BE2C (cell line): ENCODE measurements at regions not wholly inside any gene's neighbourhood (a gene's known extent, or its start where the extent isn't known, plus 50 kb on each side); places are given as distances from the start of the nearest gene placed in this dataset.
A peak's percentile ranks its signal among the peaks of the same experiment; 100 is the strongest.

Experiments used
- DNase-seq: peaks from one replicate; pipeline ENCODE4 v3.0.0-alpha.2; 2020
- H3K27me3 ChIP-seq: fragments of 250-450 bp; sonication (Bioruptor Pico); 2 replicates; pipeline ENCODE4 v1.5.1; 2020; ENCODE audit warnings: mild to moderate bottlenecking
- H3K36me3 ChIP-seq: fragments of 250-450 bp; sonication (Bioruptor Pico); 2 replicates; pipeline ENCODE4 v1.5.1; 2020; ENCODE audit warnings: mild to moderate bottlenecking
- H3K4me1 ChIP-seq: fragments of 250-450 bp; sonication (Bioruptor Pico); 2 replicates; pipeline ENCODE4 v1.5.1; 2020
- H3K4me3 ChIP-seq: 2 replicates; pipeline ENCODE4 v1.5.1; 2011; ENCODE audit warnings: low read depth, low read length
- H3K9me3 ChIP-seq: fragments of 250-450 bp; sonication (Bioruptor Pico); 2 replicates; pipeline ENCODE4 v1.5.1; 2020
- TF ChIP-seq, protein P1 (sequence below): IDR thresholded peaks from 2 replicates; pipeline ENCODE4 v1.5.1; 2012; ENCODE audit warnings: mild to moderate bottlenecking, low read depth, low read length

DNA sequence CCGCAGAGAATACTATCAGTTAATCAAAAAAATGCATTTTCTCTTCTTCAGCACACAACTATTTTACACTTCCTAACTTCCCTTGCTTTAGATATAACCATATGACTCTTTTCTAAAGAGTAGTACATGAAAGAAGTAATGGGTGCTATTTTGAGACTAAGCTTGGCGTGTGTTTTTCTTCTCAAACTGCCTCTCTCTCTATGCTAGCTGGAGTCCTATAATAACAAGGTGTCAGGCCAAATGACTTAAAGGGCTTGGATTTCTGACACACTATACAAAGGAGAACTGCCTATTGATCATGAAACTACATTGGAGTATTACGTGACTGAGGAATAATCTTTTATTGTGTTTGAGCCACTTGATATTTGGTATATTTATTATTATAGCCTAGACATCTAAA, 1330.1 kb upstream of the SPRY2 start:
- no peaks in the 10 kb centered on the region for H3K27me3 ChIP-seq
- DNase-seq, result no peak
- TF ChIP-seq, protein P1, sequence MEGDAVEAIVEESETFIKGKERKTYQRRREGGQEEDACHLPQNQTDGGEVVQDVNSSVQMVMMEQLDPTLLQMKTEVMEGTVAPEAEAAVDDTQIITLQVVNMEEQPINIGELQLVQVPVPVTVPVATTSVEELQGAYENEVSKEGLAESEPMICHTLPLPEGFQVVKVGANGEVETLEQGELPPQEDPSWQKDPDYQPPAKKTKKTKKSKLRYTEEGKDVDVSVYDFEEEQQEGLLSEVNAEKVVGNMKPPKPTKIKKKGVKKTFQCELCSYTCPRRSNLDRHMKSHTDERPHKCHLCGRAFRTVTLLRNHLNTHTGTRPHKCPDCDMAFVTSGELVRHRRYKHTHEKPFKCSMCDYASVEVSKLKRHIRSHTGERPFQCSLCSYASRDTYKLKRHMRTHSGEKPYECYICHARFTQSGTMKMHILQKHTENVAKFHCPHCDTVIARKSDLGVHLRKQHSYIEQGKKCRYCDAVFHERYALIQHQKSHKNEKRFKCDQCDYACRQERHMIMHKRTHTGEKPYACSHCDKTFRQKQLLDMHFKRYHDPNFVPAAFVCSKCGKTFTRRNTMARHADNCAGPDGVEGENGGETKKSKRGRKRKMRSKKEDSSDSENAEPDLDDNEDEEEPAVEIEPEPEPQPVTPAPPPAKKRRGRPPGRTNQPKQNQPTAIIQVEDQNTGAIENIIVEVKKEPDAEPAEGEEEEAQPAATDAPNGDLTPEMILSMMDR, result no peak
- H3K4me1 ChIP-seq, result no peaks in the 10 kb centered on the region
- H3K9me3 ChIP-seq, result no peaks in the 10 kb centered on the region
- H3K36me3 ChIP-seq, result no peaks in the 10 kb centered on the region
- H3K4me3 ChIP-seq, result no peak overlapping the region

DNA sequence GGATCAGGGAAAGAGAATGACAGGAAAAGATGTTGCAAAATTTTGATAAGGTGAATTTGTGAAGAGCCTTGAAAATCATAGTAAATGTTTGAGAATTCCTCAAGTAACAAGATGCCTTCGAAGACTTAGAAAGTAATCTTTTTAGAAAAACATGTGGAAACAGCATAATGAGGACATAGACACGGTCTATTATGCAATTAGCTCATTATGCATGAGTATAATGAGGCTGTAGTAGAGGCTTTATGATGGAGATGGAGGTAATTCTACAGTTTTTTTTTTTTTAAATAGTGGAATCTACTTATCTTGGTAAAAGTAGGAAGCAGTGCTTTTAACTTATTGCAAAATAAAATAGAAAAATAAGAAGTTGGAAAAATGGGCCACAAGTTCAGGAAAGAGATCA, 1329.1 kb upstream of the SPRY2 start:
- Histone ChIP-seq H3K9me3 (no peaks in the 10 kb centered on the region), H3K36me3 (no peaks in the 10 kb centered on the region), H3K27me3 (no peaks in the 10 kb centered on the region), H3K4me3 (no peak overlapping the region), H3K4me1 (no peaks in the 10 kb centered on the region)
- DNase-seq, result no peak
- TF ChIP-seq, protein P1, result no peak

DNA sequence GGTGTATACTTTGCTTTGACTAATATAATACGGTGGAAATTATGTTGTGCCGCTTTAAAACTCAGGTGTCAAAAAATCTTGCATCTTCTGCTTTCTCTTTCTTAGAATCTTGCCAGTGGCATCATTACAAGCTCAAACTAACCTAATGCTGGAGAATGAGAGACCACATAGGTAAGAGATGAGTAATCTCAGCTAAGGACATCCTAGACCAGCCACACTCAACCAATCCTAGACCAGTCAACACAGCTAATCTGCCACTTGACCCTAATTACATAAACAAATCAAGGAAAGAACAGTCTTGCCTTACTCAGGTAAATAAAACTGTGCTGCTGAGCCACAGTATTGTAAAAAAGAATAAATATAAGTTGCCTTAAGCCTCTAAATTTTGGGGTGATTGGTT, 1323.9 kb upstream of the SPRY2 start:
- H3K27me3 ChIP-seq, result no peaks in the 10 kb centered on the region
- H3K9me3 ChIP-seq, result no peaks in the 10 kb centered on the region
- no peaks in the 10 kb centered on the region for H3K36me3 ChIP-seq
- DNase-seq, result no peak
- H3K4me1 ChIP-seq, result no peaks in the 10 kb centered on the region
- H3K4me3 ChIP-seq, result no peak overlapping the region
- TF ChIP-seq, protein P1, result no peak

DNA sequence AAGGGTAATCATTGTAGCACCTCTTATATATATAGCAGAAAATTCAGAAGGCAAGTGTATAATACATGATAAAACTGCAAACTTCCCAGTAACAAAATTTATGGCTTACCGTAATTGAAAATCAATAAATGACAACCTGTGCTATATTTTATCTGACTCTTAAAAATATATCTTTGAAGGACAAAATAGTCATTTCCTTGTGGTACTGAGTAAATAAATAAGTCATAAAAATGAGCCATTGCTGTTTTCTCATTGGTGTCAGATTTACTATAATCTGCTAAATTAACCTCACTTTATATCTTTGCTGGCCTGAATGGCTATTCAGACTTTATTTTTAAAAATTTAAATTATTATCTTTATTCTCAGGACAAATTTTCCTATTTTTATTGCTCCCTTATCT, 1319.1 kb upstream of the SPRY2 start:
- DNase-seq, result no peak
- Histone ChIP-seq H3K4me3 (no peak overlapping the region), H3K27me3 (no peaks in the 10 kb centered on the region), H3K9me3 (no peaks in the 10 kb centered on the region), H3K36me3 (no peaks in the 10 kb centered on the region), H3K4me1 (no peaks in the 10 kb centered on the region)
- TF ChIP-seq, protein P1, result no peak

DNA sequence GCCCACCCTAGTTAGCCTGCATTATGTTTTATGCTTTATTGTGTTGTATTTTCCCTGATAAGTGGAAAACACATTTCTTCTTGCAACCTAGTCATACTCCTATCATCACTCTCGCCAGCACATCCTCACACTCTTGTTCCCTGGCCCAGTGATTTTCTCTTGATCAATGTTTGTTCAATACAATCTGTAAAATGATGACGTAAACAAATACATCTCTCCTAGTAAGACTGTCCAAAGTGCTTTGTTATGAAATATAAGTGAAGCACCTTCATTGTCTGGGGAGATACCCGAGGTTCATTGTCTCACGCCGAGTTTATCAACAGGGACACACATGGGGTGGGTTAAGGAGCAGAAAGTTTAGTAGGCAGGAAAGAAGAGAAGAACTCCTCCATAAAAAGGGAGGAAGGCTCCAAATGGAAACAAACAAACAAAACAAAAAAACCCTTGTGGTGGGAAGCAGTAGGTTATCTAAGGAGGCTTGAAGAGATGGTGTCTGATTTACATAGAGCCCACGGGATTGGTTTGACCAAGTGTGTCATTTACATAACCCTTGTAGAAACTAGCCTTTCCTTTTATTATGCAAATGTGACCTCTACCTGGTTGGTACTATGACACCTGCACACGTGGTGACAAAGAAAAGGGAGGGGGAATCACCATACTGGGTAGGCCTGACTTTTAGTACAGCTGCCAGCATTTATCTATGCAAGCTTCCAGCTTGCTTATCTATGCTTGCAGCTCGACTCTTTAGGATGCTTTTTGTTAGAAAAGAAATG, 1317.9 kb upstream of the SPRY2 start:
- H3K36me3 ChIP-seq, result no peaks in the 10 kb centered on the region
- no peaks in the 10 kb centered on the region for H3K4me1 ChIP-seq
- no peaks in the 10 kb centered on the region for H3K27me3 ChIP-seq
- H3K9me3 ChIP-seq, result no peaks in the 10 kb centered on the region
- no peak overlapping the region for H3K4me3 ChIP-seq
- DNase-seq, result no peak
- TF ChIP-seq, protein P1, result no peak

DNA sequence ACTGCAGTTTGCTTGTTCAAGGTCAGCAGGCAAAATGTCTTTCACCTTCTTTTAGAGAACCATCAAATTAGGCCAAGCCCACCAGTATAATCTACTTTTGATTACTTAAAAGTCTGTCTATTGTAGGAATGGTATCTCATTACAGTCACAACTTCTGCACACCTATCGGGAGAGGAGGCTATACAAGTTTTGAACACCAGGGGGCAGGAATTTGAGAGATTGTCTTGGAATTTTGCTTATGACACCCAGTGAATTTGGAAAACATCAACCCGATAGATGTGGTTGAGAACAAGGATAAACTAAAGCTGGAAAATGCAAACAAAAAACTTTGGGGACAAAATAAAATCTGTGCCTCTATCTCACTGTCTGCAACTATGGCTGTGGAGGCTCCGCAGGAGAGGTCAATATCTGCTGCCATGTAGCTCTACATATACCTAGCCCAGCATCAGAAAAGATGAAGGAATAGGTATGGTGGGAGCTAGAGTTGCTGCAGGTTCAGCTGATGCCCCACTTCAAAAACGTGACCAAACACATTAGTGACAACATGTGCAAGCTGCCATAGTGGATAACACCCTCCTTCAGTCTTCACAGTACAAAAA, 1299.2 kb upstream of the SPRY2 start:
- Histone ChIP-seq H3K4me1 (no peaks in the 10 kb centered on the region), H3K4me3 (no peak overlapping the region), H3K36me3 (no peaks in the 10 kb centered on the region), H3K9me3 (no peaks in the 10 kb centered on the region), H3K27me3 (no peaks in the 10 kb centered on the region)
- TF ChIP-seq, protein P1, result peak; percentile 81
- peak; percentile 29 for DNase-seq
